GM12878 (cell line): ENCODE measurements at regions not wholly inside any gene's neighbourhood (a gene's known extent, or its start where the extent isn't known, plus 50 kb on each side); places are given as distances from the start of the nearest gene placed in this dataset.

Experiments
- ATAC-seq: fragments of 200-7000 bp; cut with Tn5 transposase; 3 replicates; pipeline ENCODE4 v1.9.1; 2020; ENCODE audit warnings: mild to moderate bottlenecking, moderate library complexity
- BruUV-seq: library from RNA; stranded (reverse); fragments of 400-500 nt; replicated peaks from 2 replicates; lab custom pipeline; 2021; lab: Mats Ljungman, UMichigan
- CTCF ChIA-PET: fragments of 300-600 bp; sonication (Branson Sonifier 250); formaldehyde crosslinking; extraction: SDS; loops from one replicate; lab custom pipeline; 2021; ENCODE audit warnings: inconsistent platforms; lab: Yijun Ruan, JAX
- POLR2A ChIA-PET: fragments of 350-600 bp; formaldehyde crosslinking; extraction: SDS; loops from one replicate; lab custom pipeline; 2021; ENCODE audit warnings: inconsistent platforms; lab: Charles Lee
- RAD21 ChIA-PET: fragments of 300-600 bp; sonication (Branson Sonifier 250); formaldehyde crosslinking; loops from one replicate; lab custom pipeline; 2023; ENCODE audit warnings: antibody characterized with exemption; ENCODE audit not compliant: unreplicated experiment; lab: Charles Lee
- SMC1A ChIA-PET: fragments of 300-600 bp; sonication (Branson Sonifier 250); formaldehyde crosslinking; loops from one replicate; lab custom pipeline; 2023; ENCODE audit not compliant: unreplicated experiment, uncharacterized antibody; lab: Charles Lee
- DNase-seq: peaks from one replicate; pipeline ENCODE4 v3.0.0-alpha.2; 2011; ENCODE audit warnings: low read depth, low spot score
- FAIRE-seq: peaks from 3 replicates; lab custom pipeline; 2011; peaks lifted over from hg19 to GRCh38; lab: Jason Lieb, UNC
- H2AFZ ChIP-seq: 2 replicates; pipeline ENCODE4 v1.6.0; 2011; ENCODE audit warnings: low read depth, low read length, control low read depth; ENCODE audit not compliant: control insufficient read depth
- H3K27ac ChIP-seq: 2 replicates; pipeline ENCODE4 v1.5.1; 2011; ENCODE audit warnings: control low read depth; ENCODE audit not compliant: control insufficient read depth, insufficient read depth
- H3K27me3 ChIP-seq, 2 experiments: replicated peaks in 1 of 2; 2 replicates each; pipeline versions ENCODE4 v1.6.0 to v1.6.1; 2011; ENCODE audit warnings: low read length in 1 of 2; ENCODE audit not compliant: control insufficient read depth in 2 of 2, insufficient read depth in 2 of 2
- H3K36me3 ChIP-seq, 2 experiments: 2 replicates each; pipeline ENCODE4 v1.5.1; 2011; ENCODE audit warnings: low read length in 1 of 2; ENCODE audit not compliant: control insufficient read depth in 2 of 2, insufficient read depth in 2 of 2
- H3K4me1 ChIP-seq: 2 replicates; pipeline ENCODE4 v1.6.1; 2011; ENCODE audit warnings: mild to moderate bottlenecking, low read length, moderate library complexity, mixed read lengths; ENCODE audit not compliant: control insufficient read depth, insufficient read depth
- H3K4me2 ChIP-seq: 2 replicates; pipeline ENCODE4 v1.6.0; 2011; ENCODE audit warnings: control low read depth; ENCODE audit not compliant: control insufficient read depth, insufficient read depth
- H3K4me3 ChIP-seq: fragments of 200-600 bp; sonication (generic); 2 replicates; pipeline ENCODE4 v1.5.1; 2016
- H3K79me2 ChIP-seq: 2 replicates; pipeline ENCODE4 v1.6.0; 2011; ENCODE audit warnings: low read length; ENCODE audit not compliant: control insufficient read depth, insufficient read depth
- H3K9ac ChIP-seq: 2 replicates; pipeline ENCODE4 v1.8.0; 2011; ENCODE audit warnings: low read length, control low read depth, mixed read lengths; ENCODE audit not compliant: control insufficient read depth, insufficient read depth
- H3K9me3 ChIP-seq: replicated peaks from 3 replicates; pipeline ENCODE4 v1.5.1; 2011; ENCODE audit warnings: mild to moderate bottlenecking, low read length; ENCODE audit not compliant: control insufficient read depth, insufficient read depth
- H4K20me1 ChIP-seq: 2 replicates; pipeline ENCODE4 v1.6.0; 2011; ENCODE audit not compliant: control insufficient read depth, insufficient read depth
- BRCA1 ChIP-seq: IDR thresholded peaks from 2 replicates; pipeline ENCODE4 v1.6.1; 2011; ENCODE audit warnings: low read depth, low read length, improper control_type of control experiment
- E4F1 ChIP-seq: fragments of 450-650 bp; IDR thresholded peaks from 2 replicates; pipeline ENCODE4 v1.6.1; 2018; ENCODE audit warnings: borderline replicate concordance, mild to moderate bottlenecking; ENCODE audit not compliant: partially characterized antibody
- EP300 ChIP-seq, 2 experiments: fragments of 150-350 bp in 1 of 2; IDR thresholded peaks; 2 replicates each; pipeline ENCODE4 v1.6.1; 2011 to 2012; ENCODE audit warnings: low read depth in 2 of 2, low read length in 2 of 2, borderline replicate concordance in 1 of 2, improper control_type of control experiment in 1 of 2, inconsistent platforms in 1 of 2; ENCODE audit not compliant: control insufficient read depth in 1 of 2
- FOXK2 ChIP-seq: fragments of 450-650 bp; IDR thresholded peaks from 2 replicates; pipeline ENCODE4 v1.6.1; 2017; ENCODE audit warnings: mild to moderate bottlenecking, moderate library complexity
- FOXM1 ChIP-seq: IDR thresholded peaks from 2 replicates; pipeline ENCODE4 v1.6.1; 2012; ENCODE audit warnings: low read depth, mild to moderate bottlenecking, inconsistent platforms, low read length, moderate library complexity
- MEF2A ChIP-seq: IDR thresholded peaks from 2 replicates; pipeline ENCODE4 v1.6.1; 2011; ENCODE audit warnings: low read depth, mild to moderate bottlenecking, low read length, moderate library complexity; ENCODE audit not compliant: insufficient read depth
- MXI1 ChIP-seq: fragments of 150-350 bp; IDR thresholded peaks from 2 replicates; pipeline ENCODE4 v1.6.1; 2011; ENCODE audit warnings: low read depth, mild to moderate bottlenecking, inconsistent platforms, low read length, improper control_type of control experiment
- NFXL1 ChIP-seq: fragments of 450-650 bp; IDR thresholded peaks from 2 replicates; pipeline ENCODE4 v1.6.1; 2017; ENCODE audit warnings: antibody characterized with exemption, mild to moderate bottlenecking, borderline replicate concordance
- NR2C1 ChIP-seq: fragments of 450-650 bp; IDR thresholded peaks from 2 replicates; pipeline ENCODE4 v1.6.1; 2017; ENCODE audit warnings: antibody characterized with exemption, mild to moderate bottlenecking, moderate library complexity
- PBX3 ChIP-seq: IDR thresholded peaks from 2 replicates; pipeline ENCODE4 v1.6.1; 2011; ENCODE audit warnings: mild to moderate bottlenecking, low read depth, low read length, moderate library complexity; ENCODE audit not compliant: insufficient replicate concordance
- PML ChIP-seq: IDR thresholded peaks from 2 replicates; pipeline ENCODE4 v1.6.1; 2012; ENCODE audit warnings: low read length, inconsistent platforms
- POU2F2 ChIP-seq: IDR thresholded peaks from 3 replicates; pipeline ENCODE4 v1.6.1; 2011; ENCODE audit warnings: low read depth, mild to moderate bottlenecking, low read length, borderline replicate concordance
- RCOR1 ChIP-seq: conservative IDR thresholded peaks from 2 replicates; pipeline ENCODE4 v1.6.1; 2012; ENCODE audit warnings: low read depth, low read length, improper control_type of control experiment
- SMARCA5 ChIP-seq: fragments of 450-650 bp; IDR thresholded peaks from 2 replicates; pipeline ENCODE4 v1.6.1; 2017; ENCODE audit warnings: mild to moderate bottlenecking
- STAT1 ChIP-seq: fragments of 450-650 bp; conservative IDR thresholded peaks from 2 replicates; pipeline ENCODE4 v1.6.1; 2014; ENCODE audit warnings: antibody characterized with exemption, mild to moderate bottlenecking
- TCF12 ChIP-seq: IDR thresholded peaks from 2 replicates; pipeline ENCODE4 v1.6.1; 2011; ENCODE audit warnings: low read depth, mild to moderate bottlenecking, low read length
- WGBS: methylation state at CpG from one replicate; pipeline ENCODE4 v1.1.6; 2016; ENCODE audit warnings: low lambda C conversion rate; ENCODE audit not compliant: insufficient replicate concordance, insufficient coverage; ENCODE audit errors: missing lambda C conversion rate; 5-methylcytosine and 5-hydroxymethylcytosine counted together
- in situ Hi-C: fragments of 300-500 bp; cut with MboI; formaldehyde crosslinking; loops from 9 replicates; pipeline ENCODE4 v1.14.3; 2018; ENCODE audit warnings: mixed read lengths
- intact Hi-C: fragments of 100-400 bp; cut with micrococcal nuclease; formaldehyde crosslinking; loops from one replicate; pipeline ENCODE4 v1.14.2; 2022; ENCODE audit not compliant: unreplicated experiment

- Histone ChIP-seq H2AFZ (no peak overlapping the region), H3K4me3 (no peak overlapping the region), H3K36me3 (no peaks in the 10 kb centered on the region), H3K9me3 (no peaks in the 10 kb centered on the region), H3K27ac (no peak overlapping the region), H4K20me1 (no peaks in the 10 kb centered on the region), H3K27me3 (no peaks in the 10 kb centered on the region), H3K4me1 (no peaks in the 10 kb centered on the region), H3K9ac (no peak overlapping the region), H3K4me2 (no peak overlapping the region), H3K79me2 (no peaks in the 10 kb centered on the region)
- SMC1A ChIA-PET: no interaction called here
- RAD21 ChIA-PET: no interaction called here
- BruUV-seq: no TSS peak
- POLR2A ChIA-PET: no interaction called here
- intact Hi-C loops (no loop called here), in situ Hi-C loops (no loop called here)
- TF ChIP-seq MXI1: no peak
- no peak for TF ChIP-seq TCF12
- TF ChIP-seq BRCA1: no peak
- TF ChIP-seq E4F1: no peak
- TF ChIP-seq POU2F2: no peak
- TF ChIP-seq NR2C1: no peak
- TF ChIP-seq PML: no peak
- no peak for TF ChIP-seq EP300 (IDR thresholded peaks at IDR 0.05; ENCODE audit: borderline replicate concordance in 1 of 2, control insufficient read depth in 1 of 2, low read depth in 2 of 2, low read length in 2 of 2)
- TF ChIP-seq SMARCA5: no peak
- TF ChIP-seq MEF2A: no peak
- TF ChIP-seq STAT1: no peak
- no peak for TF ChIP-seq RCOR1
- TF ChIP-seq FOXM1: no peak
- no peak for TF ChIP-seq FOXK2
- no peak for TF ChIP-seq NFXL1
- TF ChIP-seq PBX3: no peak
- ATAC-seq (no peak), DNase-seq (no peak), FAIRE-seq (no peak)
- WGBS: 0% methylated on average over 1 of the region's 1 CpG
- CTCF ChIA-PET: no interaction called here
Observed at GRCh38 chr7:23909426-23909825, 199.4 kb downstream of the STK31 start.
